ENCODE measurements at regions not wholly inside any gene's neighbourhood (a gene's known extent, or its start where the extent isn't known, plus 50 kb on each side); places are given as distances from the start of the nearest gene placed in this dataset.

- TF ChIP-seq REST (IDR thresholded peaks at IDR 0.05; ENCODE audit: insufficient read depth in 1 of 2, low read depth in 2 of 2, low read length in 2 of 2) (no peak), SIN3A (IDR thresholded peaks at IDR 0.05; ENCODE audit: borderline replicate concordance, insufficient read depth, low read length) (no peak), FOXP2 (optimal IDR thresholded peaks at IDR 0.05; ENCODE audit: borderline replicate concordance, extremely low read depth, extremely low read length, insufficient read depth) (no peak), TAF1 (IDR thresholded peaks at IDR 0.05; ENCODE audit: borderline replicate concordance, insufficient read depth, low read length) (no peak), POLR2AphosphoS5 (IDR thresholded peaks at IDR 0.05; ENCODE audit: low read depth, low read length) (no peak)
Measured at GRCh38 chr18:24543086-24543794, 82.8 kb downstream of the HRH4 start.

- no peak for TF ChIP-seq FOXP2 (optimal IDR thresholded peaks at IDR 0.05; ENCODE audit: borderline replicate concordance, extremely low read depth, extremely low read length, insufficient read depth)
- TF ChIP-seq POLR2AphosphoS5 (IDR thresholded peaks at IDR 0.05; ENCODE audit: low read depth, low read length): no peak
Measured at GRCh38 chr18:24543795-24544498, 83.5 kb downstream of the HRH4 start.

- no peak for TF ChIP-seq POLR2AphosphoS5 (IDR thresholded peaks at IDR 0.05; ENCODE audit: low read depth, low read length)
- TF ChIP-seq FOXP2 (optimal IDR thresholded peaks at IDR 0.05; ENCODE audit: borderline replicate concordance, extremely low read depth, extremely low read length, insufficient read depth): no peak
- TF ChIP-seq REST (IDR thresholded peaks at IDR 0.05; ENCODE audit: insufficient read depth in 1 of 2, low read depth in 2 of 2, low read length in 2 of 2): no peak
Measured at GRCh38 chr18:24544949-24545348, 84.5 kb downstream of the HRH4 start.

GRCh38 chr18:24545651-24546050, 85.2 kb downstream of the HRH4 start:
- TF ChIP-seq FOXP2 (optimal IDR thresholded peaks at IDR 0.05; ENCODE audit: borderline replicate concordance, extremely low read depth, extremely low read length, insufficient read depth) (no peak), TAF1 (IDR thresholded peaks at IDR 0.05; ENCODE audit: borderline replicate concordance, insufficient read depth, low read length) (no peak), SIN3A (IDR thresholded peaks at IDR 0.05; ENCODE audit: borderline replicate concordance, insufficient read depth, low read length) (no peak), REST (IDR thresholded peaks at IDR 0.05; ENCODE audit: insufficient read depth in 1 of 2, low read depth in 2 of 2, low read length in 2 of 2) (no peak), POLR2AphosphoS5 (IDR thresholded peaks at IDR 0.05; ENCODE audit: low read depth, low read length) (no peak)

GRCh38 chr18:24546307-24546706, 85.9 kb downstream of the HRH4 start:
- TF ChIP-seq POLR2AphosphoS5 (IDR thresholded peaks at IDR 0.05; ENCODE audit: low read depth, low read length) (no peak), FOXP2 (optimal IDR thresholded peaks at IDR 0.05; ENCODE audit: borderline replicate concordance, extremely low read depth, extremely low read length, insufficient read depth) (no peak), TAF1 (IDR thresholded peaks at IDR 0.05; ENCODE audit: borderline replicate concordance, insufficient read depth, low read length) (no peak), REST (IDR thresholded peaks at IDR 0.05; ENCODE audit: insufficient read depth in 1 of 2, low read depth in 2 of 2, low read length in 2 of 2) (no peak)
